GM19025 (cell line): ENCODE measurements at regions not wholly inside any gene's neighbourhood (a gene's known extent, or its start where the extent isn't known, plus 50 kb on each side); places are given as distances from the start of the nearest gene placed in this dataset.
"Not testable (repeated sequence)": the region's sequence is repeated elsewhere in the genome, so short reads cannot be mapped to it uniquely, and the experiment has no call there.

ENCODE experiments used
- ATAC-seq: cut with Tn5 transposase; IDR thresholded peaks from one replicate; pipeline ENCODE4 v1.9.1; 2021; ENCODE audit warnings: mild to moderate bottlenecking, low read depth, moderate library complexity; ENCODE audit not compliant: unreplicated experiment

- not testable (repeated sequence) for ATAC-seq
Measured at GRCh38 chr11:98330306-98330705, 690.4 kb upstream of the CNTN5 start.

GRCh38 chr11:98358551-98358950 lies 662.2 kb upstream of the CNTN5 start:
- no peak for ATAC-seq

- ATAC-seq = no peak
Measured at GRCh38 chr11:98365190-98365589, 655.6 kb upstream of the CNTN5 start.

- ATAC-seq = no peak
Measured at GRCh38 chr11:98365941-98366340, 654.8 kb upstream of the CNTN5 start.

- no peak for ATAC-seq
Measured at GRCh38 chr11:98390391-98390790, 630.4 kb upstream of the CNTN5 start.

GRCh38 chr11:98394500-98394899 lies 626.2 kb upstream of the CNTN5 start:
- ATAC-seq = not testable (repeated sequence)

- no peak for ATAC-seq
Measured at GRCh38 chr11:98398508-98398907, 622.2 kb upstream of the CNTN5 start.

GRCh38 chr11:98409069-98409468 lies 611.7 kb upstream of the CNTN5 start:
- no peak for ATAC-seq

- ATAC-seq = no peak
Measured at GRCh38 chr11:98411777-98412176, 609.0 kb upstream of the CNTN5 start.

GRCh38 chr11:98417256-98417755 lies 603.4 kb upstream of the CNTN5 start:
- ATAC-seq = no peak

GRCh38 chr11:98423933-98424332 lies 596.8 kb upstream of the CNTN5 start:
- ATAC-seq = no peak

GRCh38 chr11:98424773-98425172 lies 596.0 kb upstream of the CNTN5 start:
- ATAC-seq = not testable (repeated sequence)

GRCh38 chr11:98431463-98432359 lies 589.0 kb upstream of the CNTN5 start:
- ATAC-seq = no peak

GRCh38 chr11:98434296-98434695 lies 586.5 kb upstream of the CNTN5 start:
- no peak for ATAC-seq

- no peak for ATAC-seq
Measured at GRCh38 chr11:98453378-98453777, 567.4 kb upstream of the CNTN5 start.

GRCh38 chr11:98455500-98456307 lies 565.0 kb upstream of the CNTN5 start:
- ATAC-seq = no peak

- no peak for ATAC-seq
Measured at GRCh38 chr11:98456308-98456680, 564.5 kb upstream of the CNTN5 start.

GRCh38 chr11:98495016-98495415 lies 525.7 kb upstream of the CNTN5 start:
- ATAC-seq = no peak

GRCh38 chr11:98495601-98496000 lies 525.1 kb upstream of the CNTN5 start:
- ATAC-seq = no peak

- no peak for ATAC-seq
Measured at GRCh38 chr11:98507208-98507607, 513.5 kb upstream of the CNTN5 start.

GRCh38 chr11:98512938-98513337 lies 507.8 kb upstream of the CNTN5 start:
- no peak for ATAC-seq
